ENCODE measurements at regions not wholly inside any gene's neighbourhood (a gene's known extent, or its start where the extent isn't known, plus 50 kb on each side); places are given as distances from the start of the nearest gene placed in this dataset.

DNA sequence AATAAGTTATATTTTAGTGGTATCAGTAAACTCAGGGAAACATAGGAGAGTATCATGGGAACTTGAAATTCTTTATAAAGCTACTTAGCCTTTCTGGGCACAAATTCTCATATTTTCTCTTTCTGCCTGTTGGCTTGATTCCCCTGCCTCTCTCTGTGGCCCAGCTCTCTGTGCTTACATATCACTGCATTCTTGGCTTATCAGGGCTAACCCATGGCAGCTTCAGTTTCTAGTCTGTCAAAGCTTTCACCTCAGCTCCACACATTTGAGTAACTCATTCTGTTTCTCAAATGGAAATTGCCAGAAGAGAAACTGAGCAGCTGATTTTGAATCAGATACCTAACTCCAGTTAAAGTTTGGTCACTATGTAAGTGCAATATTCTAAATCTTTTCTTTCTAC is 713.1 kb downstream of the DNAJB9 start:
- DNase-seq, result no peak

DNA sequence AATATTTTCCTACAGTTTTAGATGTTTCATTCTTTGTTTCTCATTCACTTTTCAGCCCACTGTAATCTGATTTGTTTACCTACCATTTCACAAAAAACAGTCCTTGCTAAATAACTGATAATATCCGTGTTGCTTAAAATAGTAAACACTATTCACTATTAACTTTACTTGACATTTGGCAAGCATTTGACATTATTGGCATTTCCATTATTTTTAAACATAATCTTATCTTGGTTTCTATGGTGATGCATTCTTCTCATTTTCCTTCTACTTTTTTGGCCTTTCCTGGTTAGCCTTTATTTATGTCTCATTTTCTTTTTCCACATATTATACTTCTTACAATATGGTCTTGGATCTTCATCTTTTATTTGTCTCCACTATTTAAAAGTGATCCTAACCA is 715.3 kb downstream of the DNAJB9 start:
- no peak for DNase-seq

DNA sequence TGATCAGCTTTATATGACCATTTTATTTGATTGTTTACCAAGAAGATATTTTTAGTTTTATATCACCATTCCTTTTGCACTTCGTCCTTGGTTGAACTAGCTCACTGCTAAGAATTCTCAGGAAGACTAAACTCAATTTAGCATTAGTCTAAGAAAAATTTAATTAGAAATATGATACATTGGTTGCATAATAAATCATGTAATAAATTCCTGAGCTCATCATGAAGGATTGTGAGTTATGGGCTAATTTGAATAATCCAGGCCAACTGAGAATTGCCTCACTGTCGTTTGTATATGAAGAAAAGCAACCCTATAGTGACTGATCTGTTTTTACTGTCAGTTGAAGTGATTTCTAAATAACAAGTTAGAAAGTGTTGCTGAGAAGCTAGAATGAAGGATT is 725.5 kb downstream of the DNAJB9 start:
- no peak for DNase-seq

DNA sequence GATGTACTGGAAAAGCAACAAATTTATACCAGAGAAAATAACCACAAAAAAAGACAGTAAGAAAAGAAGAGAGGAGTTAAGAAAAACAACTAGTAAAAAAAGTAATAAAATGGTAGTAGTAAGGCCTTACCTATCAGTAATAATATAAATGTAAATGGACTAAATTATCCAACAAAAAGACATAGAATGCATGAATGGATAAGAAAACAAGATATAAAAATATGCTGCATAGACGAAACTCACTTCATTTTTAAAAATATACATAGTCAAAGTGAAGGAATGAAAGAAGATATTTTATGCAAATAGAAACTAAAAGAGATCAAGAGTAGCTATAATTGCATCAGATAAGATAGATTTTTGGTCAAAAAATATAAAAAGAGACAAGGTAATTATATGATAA is 739.1 kb downstream of the DNAJB9 start:
- no peak for DNase-seq

DNA sequence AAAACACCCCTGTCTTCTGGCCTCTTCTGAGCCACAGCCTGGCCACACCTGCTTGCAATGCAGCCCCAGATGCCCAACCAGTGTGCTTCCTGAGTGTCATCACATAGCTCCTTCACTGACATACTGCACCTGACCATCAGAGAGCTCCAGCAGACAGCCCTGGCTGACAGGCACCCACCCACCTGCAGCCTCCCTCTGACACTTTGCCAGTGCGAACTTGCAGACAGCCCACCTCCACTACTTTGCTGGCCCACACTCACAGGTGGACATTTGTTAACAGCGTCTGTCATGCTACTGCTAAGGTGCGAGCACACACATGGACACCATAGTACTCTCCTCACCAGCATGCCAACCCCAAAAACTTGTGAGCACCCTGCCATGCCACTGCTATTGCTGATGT is 740.1 kb downstream of the DNAJB9 start:
- DNase-seq, result no peak

DNA sequence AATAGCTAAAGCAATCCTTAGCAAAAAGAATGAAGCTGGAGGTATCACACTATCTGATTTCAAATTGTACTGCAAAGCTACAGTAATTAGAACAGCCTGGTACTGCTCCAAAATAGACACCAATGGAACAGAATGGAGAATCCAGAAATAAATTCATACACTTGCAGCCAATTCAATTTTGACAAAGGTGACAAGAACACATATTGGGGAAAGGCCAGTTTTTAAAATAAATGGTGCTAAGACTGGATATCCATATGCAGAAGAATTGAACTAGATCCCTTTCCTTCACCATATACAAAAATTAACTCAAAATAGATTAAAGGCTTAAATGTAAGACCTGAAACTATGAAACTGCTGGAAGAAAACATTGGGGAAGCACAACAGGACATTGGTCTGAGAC is 748.5 kb downstream of the DNAJB9 start:
- DNase-seq, result no peak

DNA sequence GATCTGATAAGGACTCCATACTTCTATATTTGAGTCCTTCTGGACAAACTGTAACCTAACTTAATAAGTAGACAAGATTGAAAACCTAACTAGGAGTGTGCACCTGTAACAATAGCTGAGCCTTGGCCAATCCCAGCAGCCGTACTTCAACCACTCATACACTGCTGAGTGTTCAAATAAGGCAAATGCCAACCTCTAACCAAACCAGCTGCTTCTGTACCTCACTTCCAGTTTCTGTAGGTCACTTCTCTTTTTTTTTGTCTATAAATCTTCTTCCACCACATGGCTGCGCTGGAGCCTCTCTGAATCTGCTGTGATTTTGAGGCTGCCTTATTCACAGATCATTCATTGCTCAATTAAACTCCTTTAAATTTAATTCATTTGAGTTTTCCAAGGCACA is 753.2 kb downstream of the DNAJB9 start:
- no peak for DNase-seq

DNA sequence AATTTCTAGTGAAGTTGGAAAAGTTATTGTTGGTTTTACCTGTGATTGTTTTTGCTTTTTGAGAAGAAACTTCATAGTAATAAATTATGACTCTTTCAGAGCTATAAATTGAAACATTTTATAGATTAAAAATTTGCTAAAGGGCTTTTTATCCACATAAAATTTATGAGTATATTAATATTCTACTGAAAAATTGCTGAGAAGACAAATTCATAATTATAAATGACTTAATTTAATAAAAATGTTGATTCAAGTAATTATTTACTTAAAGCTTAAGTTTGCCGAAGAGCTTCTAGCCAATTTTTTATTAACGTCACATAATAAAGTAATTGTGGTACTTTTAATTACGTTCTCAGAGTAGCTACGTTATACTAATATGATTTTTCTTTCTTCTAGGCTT is 761.7 kb downstream of the DNAJB9 start:
- DNase-seq, result no peak

DNA sequence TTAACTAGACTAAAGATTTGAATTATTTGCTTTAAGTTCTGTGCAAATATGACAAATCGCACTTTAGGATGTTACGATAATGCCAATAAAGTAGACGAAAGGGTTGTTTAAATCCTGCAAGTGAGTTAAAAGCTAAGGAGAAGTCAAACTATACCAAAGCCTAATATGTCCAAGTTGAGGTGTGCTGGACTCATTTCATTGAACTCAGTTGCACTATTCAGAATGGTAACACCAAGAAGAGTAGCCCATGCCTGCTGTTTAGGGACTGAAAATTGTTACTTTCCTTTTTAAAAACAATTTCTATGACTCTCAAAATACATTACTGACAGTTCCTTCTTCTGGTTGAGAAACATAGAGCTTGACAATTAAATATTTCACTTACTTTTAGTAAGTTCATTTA is 766.3 kb downstream of the DNAJB9 start:
- DNase-seq, result no peak

DNA sequence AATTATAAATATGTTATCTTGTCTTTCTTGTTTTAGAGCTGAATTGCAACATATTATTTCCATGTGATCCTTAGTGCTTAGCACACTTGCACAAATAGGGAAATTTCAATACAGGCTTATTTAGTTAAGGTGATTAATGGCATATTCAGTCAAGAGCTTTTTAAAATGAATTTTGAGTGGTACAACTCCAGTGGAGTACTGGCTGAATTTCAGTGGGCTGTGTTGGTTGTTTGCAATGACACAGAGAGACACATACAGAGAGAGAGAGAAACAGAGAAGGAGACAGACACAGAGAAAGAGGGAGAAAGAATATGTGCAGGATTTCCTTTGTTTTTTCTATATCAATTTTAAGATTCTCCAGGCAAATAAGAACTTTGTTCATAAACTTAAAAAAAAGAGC is 766.9 kb downstream of the DNAJB9 start:
- DNase-seq, result no peak

DNA sequence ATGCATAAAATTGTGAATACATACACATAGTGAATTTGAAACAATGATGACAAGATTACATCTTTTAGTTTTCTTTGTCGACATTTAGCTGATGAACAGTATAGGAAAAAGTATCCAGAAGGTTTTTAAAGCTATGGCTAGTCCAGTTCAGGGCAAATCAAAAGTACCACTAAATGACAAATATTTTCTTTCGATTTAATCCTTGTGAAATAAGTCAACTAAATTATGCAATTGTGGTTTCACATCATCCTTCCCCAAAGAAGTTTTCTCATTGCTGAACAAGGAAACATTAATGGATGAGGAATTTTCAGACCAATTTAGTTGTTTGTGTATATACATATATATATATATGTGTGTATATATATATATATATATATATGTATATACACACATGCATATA is 774.0 kb downstream of the DNAJB9 start:
- DNase-seq, result no peak

DNA sequence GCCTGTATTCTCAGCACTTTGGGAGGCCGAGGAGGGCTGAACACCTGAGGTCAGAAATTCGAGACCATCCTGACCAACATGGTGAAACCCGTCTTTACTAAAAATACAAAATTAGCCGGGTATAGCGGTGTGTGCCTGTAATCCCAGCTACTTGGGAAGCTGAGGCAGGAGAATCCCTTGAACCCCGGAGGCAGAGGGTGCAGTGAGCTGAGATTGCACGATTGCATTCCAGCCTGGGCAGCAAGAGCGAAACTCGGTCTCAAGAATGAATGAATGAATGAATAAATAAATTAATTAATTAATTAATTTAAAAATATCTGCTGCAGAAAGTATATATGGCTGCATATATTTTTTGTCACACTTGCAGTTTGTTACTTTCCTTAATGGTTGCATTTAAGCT is 781.8 kb downstream of the DNAJB9 start:
- no peak for DNase-seq

DNA sequence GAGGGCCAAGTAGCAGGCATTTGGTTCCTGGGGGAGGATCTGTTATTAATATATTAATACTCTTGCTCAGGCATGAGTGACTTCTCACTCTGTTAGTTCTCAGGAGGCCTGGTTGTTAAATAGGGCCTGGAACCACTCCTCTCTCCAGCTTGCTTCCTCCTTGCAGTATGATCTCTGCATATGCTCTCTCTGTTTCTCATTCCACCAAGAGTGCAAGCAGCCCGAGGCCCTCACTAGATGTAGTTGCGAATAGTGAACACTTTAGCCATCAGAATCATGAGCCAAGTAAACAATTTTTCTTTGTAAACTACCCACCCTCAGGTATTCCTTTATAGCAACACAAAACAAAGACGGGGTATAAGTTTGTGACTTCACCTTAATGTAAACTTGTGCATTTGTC is 784.3 kb downstream of the DNAJB9 start:
- DNase-seq, result no peak

DNA sequence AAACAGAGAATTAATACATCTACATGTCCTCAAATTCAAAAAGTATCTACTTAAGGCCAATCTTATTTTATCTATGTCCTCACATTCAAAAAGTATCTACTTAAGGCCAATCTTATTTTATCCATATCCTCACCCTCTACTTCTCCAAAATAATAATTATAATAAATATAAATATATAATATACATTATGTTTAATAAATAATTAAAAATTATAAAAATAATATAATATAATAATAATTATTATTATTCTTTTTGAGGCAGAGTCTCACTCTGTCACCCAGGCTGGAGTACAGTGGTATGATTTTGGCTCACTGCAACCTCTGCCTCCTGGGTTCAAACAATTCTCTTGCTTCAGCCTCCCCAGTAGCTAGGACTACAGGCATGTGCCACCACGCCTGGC is 784.9 kb downstream of the DNAJB9 start:
- no peak for DNase-seq

DNA sequence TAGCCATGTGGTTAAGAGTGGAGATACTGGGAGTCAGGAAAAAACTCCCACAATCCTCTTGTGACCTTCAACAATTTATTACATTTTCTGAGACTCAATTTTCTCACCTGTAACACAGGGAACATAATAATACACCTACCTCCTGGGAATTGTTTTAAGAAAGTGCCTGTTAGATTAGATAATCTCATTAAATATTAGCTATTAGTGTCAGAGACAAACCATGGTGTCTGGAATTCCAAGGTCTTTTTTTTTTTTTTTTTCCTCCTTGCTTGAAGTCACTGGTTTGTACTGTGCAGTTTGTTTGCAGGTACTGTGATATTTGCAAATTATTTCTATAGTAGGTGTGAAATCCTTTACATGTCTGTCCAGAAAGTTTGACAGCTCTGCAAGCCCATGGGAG is 806.1 kb downstream of the DNAJB9 start:
- no peak for DNase-seq

DNA sequence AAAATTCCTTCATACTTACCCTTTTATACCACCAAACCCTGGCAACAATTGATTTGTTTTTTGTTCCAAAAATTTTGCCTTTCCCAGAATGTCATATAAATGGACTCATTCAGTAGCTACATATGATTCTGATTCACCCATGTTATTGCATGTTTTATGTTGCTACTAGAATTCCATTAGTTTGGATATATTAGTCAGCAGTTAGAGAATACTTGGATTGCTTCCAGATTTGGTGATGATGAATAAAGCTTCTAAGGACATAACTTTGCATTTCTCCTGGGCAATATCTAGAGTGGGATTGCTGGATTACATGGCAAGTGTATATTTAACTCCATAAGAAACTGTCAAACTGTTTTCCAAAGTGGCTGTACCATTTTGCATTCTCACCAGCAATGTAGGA is 806.9 kb downstream of the DNAJB9 start:
- no peak for DNase-seq

DNA sequence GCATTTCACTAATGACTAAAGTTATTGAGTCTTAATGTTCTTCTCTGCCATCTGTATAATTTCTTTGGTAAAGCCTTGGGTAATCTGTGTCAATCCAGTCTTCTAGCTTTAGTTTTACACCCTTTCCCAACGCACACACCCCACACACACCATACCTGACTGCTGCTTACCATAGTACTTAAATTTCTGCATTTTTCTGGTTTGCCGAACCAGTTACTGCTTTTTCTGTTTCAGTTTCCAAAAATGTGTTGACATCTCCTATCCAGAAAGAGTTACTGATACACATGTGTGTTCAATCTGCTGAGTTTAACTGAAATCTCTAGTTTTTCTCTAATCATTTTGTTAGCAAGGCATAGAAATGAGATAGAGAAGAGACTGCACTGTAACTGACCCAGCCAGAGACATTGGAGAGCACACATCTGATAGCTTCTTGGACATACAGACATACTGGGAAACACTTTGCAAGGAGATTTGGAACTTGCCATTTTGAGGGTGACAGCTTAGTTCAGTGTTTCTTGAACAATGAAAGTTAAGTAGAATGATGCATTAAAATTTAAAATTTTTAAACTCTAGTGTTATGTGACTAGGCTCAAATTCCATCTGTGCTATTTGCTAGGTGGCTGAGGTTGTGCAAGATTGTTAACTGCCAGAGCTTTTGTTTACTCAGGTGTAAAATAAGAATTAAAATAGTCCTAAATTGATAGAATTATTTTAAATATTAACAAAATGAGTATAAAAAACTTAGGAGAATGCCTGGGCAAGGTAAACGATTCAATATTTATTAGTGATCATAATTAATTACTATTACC is 807.6 kb downstream of the DNAJB9 start:
- DNase-seq, result no peak

DNA sequence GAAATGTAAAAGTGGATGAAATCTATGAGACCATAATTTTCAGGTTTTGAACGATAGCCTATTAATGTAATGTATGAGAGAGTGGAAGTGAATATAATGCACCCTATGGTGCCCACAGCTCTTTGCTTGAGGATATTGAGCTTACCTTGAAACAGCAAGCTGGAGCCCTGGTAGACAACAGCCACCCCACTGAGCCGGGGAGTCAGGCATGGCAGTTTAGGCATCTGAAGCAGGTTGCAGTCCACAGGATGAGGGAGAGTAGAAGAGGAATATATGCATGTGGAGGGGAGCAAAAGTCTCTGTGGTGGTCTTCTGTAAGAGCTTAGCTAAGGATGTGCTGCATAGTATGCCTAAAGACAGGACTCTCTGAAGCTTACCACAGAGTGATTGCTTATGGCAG is 817.3 kb downstream of the DNAJB9 start:
- DNase-seq, result no peak

DNA sequence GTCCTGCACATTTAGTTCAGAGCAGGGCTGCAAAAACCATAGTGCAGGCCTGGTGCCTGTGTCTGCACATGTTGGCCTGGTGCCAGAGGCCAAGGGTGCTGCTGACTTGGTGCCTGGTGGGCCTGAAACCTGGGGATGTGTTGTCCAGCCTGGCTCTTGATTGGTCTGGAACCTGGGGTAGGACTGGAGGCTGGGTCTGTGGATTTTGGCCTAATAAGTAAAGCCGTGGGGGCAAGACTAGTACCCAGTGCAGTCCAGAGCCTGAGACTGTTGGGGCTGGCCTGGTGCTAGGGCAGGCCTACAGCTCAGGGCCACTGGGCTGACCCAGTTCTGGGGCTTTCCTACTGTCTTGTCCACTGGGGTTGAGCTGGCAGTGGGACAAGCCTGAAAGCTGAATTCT is 817.9 kb downstream of the DNAJB9 start:
- no peak for DNase-seq

DNA sequence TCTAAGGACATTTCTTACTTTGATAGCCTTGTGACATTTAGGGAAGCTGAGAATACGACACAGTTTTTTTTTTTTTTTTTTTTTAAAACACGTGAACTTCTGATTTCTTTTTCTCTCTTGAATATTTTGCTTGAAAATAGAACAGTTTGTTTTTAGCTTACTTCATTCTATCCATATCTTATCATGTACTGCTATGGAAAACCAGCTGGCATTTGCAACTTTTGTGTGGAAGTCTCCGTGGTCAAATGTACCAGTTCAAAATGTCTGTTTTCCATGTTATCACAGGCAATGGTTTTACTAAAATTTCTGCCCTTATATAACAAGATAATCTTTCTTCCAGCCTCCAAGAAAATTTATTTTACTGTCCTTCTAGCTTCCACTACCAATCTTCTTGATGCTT is 821.6 kb downstream of the DNAJB9 start:
- DNase-seq, result no peak

DNA sequence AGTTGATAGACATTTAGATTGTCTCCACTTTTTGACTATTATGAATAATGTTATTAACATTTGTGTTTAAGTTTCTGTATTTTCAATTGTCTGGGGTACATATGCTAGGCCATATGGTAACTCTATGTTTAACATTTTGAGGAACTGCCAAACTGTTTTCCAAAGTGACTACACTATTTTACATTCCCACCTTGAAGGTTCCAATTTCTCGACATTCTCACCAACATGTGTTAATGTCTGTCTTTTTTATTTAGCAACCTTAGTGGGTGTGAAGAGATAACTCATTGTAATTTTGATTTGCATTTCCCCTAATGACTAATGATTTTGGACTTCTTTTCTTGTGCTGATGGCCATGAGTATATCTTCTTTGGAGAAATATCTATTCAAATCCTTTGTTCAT is 832.4 kb downstream of the DNAJB9 start:
- no peak for DNase-seq

DNA sequence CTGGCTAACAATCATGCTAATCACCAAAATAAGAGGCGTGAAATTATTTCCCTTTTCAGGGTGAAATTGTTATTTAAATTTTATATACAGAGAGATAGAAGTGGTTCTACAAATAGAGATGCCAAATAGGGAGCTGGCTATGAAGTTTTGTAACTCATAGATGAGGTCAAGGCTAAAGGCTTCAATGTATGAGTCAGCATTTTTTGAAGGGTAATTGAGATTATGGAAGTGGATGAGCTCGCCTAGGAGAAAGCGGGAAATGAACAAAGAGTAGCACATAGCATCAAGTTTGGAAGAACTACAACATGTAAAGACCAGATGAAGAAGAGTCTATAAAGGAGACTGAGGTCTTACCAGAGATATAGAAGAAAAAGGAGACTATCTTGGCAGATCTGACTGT is 838.1 kb downstream of the DNAJB9 start:
- no peak for DNase-seq

DNA sequence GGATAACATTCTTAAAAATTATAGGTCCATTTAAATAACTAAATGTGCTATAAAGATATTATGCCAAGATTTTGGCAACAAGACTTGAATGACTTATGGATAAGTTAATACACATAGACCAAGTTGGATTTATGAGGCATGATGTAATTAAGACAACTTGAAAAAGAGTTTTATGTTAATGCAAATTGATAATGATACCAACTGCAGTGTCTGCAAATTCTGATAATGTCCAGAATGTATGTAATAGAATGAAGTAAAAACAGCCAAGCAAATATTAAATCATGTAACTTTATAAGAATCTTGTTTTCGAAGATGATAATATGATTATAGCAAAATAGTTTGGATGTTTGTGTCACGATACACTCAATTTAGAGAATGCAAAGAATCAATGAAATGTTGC is 868.3 kb downstream of the DNAJB9 start:
- DNase-seq, result no peak

DNA sequence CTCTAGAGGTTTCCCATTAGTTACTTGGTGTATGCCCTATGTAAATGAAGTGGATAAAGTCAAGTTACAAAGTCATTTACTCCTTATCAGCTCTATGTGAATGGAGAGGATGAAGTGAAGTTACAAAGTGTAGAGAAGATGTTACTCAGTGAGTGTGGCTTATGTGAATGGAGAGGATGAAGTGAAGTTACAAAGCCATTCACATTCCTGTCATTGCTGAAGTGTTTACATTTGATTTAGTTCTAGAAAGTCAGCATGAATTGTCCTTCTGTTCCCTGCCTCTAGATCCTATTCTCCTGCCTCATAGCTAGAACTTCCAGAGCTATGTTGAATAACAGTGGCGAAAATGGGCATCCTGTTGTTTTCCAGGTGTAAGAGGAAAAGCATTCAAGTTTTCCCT is 880.1 kb downstream of the DNAJB9 start:
- no peak for DNase-seq

Data from amygdala (tissue), 56 donors.